Gastrocnemius medialis (tissue), 4 donors: ENCODE measurements at regions not wholly inside any gene's neighbourhood (a gene's known extent, or its start where the extent isn't known, plus 50 kb on each side); places are given as distances from the start of the nearest gene placed in this dataset.

ENCODE experiments used
- CTCF ChIP-seq, 5 experiments: fragments of 450-650 bp in 3 of 5; fragments of 200-600 bp in 2 of 5; sonication (generic) in 2 of 5; IDR thresholded peaks in 4 of 5; conservative IDR thresholded peaks in 1 of 5; 1 replicate in 4 of 5; 2 replicates in 1 of 5; pipeline ENCODE4 v1.5.1; 2016 to 2019; ENCODE audit warnings: antibody characterized with exemption in 5 of 5, mild to moderate bottlenecking in 3 of 5, moderate library complexity in 3 of 5
- POLR2A ChIP-seq, 2 donors: fragments of 450-650 bp; IDR thresholded peaks; one replicate each; pipeline ENCODE4 v1.6.1; 2017; ENCODE audit warnings: antibody characterized with exemption in 2 of 2, mild to moderate bottlenecking in 2 of 2, moderate library complexity in 2 of 2

GRCh38 chr9:89884356-89885083 is 279.7 kb downstream of the GADD45G start:
- TF ChIP-seq CTCF (IDR thresholded peaks at IDR 0.05 in 4 of 5, conservative IDR thresholded peaks at IDR 0.05 in 1 of 5) (no peak), POLR2A (IDR thresholded peaks at IDR 0.05) (no peak)
